ENCODE measurements at regions not wholly inside any gene's neighbourhood (a gene's known extent, or its start where the extent isn't known, plus 50 kb on each side); places are given as distances from the start of the nearest gene placed in this dataset.

DNA sequence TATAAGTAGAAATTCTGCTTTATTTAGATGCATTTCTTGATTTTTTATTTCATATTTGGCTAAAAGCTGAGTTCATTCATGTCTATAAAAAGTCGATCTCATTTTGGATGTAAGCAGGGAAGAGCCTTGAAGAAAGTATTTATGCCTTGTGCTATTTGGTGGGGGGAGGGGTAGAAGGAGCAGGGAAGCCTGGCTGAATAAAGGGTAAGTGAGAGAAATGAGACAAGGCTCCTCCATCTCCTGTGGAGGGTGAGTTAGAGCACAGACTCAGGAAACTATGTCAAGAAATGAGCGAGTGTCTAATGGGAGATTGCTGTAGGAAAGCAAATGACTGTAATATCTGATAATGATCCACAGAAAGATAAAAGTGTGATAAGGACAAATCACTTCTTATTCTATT lies 121.8 kb upstream of the ATP11B start:
- H3K79me2 ChIP-seq (ENCODE audit: control insufficient read depth, insufficient read depth, low read length, poor library complexity) = no peaks in the 10 kb centered on the region
- no peaks in the 10 kb centered on the region for H3K36me3 ChIP-seq (ENCODE audit: control insufficient read depth in 1 of 2, insufficient read depth in 2 of 2, low read length in 2 of 2)

DNA sequence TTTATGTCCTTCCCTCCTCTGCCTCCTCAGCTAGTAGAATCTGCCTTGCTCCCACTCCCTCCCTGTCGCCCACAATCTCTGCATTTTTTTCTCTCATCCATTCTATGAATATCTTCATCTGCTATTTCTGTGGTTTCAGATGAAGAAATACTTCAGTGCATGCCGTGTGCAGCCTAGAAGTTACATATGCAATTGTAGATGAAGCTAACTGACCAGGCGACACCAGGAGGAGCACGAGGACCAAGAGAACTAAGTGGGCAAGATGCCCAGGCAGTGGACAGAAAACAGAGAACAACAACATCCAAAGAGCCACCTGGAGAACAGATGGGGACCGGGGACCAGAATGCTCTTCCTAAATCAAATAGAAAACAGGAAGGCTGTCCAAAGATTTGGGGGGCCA lies 121.4 kb upstream of the ATP11B start:
- H4K8ac ChIP-seq (ENCODE audit: low read depth, low read length) = no peak overlapping the region
- H3K4me2 ChIP-seq (ENCODE audit: low read length) = no peak overlapping the region
- no peak overlapping the region for H2BK12ac ChIP-seq (ENCODE audit: low read length)
- no peak overlapping the region for H3K4me3 ChIP-seq (ENCODE audit: low read depth, low read length)
- H3K4me1 ChIP-seq (ENCODE audit: control insufficient read depth in 1 of 2, insufficient read depth in 2 of 2, low read length in 2 of 2) = no peaks in the 10 kb centered on the region
- no peak overlapping the region for H3K14ac ChIP-seq (ENCODE audit: low read length)
- H3K18ac ChIP-seq (ENCODE audit: low read length) = no peak overlapping the region
- H3K9ac ChIP-seq (ENCODE audit: low read length) = no peak overlapping the region
- H3K23ac ChIP-seq (ENCODE audit: low read length) = no peak overlapping the region
- H2BK120ac ChIP-seq (ENCODE audit: insufficient read depth, low read length, poor library complexity) = no peak overlapping the region
- no peaks in the 10 kb centered on the region for H3K79me1 ChIP-seq (ENCODE audit: low read length)
- H2AFZ ChIP-seq (ENCODE audit: insufficient read depth, low read length, poor library complexity) = no peak overlapping the region
- H3K4ac ChIP-seq (ENCODE audit: low read depth, low read length) = no peak overlapping the region
- DNase-seq = peak in 1 of 2 donors; percentile 22
- WGBS (ENCODE audit: extremely low coverage, insufficient coverage, insufficient read length) = no CpG with 5 or more reads among the region's 5 CpGs
- H2BK5ac ChIP-seq (ENCODE audit: low read depth, low read length, poor library complexity) = no peak overlapping the region
- no peaks in the 10 kb centered on the region for H3K36me3 ChIP-seq (ENCODE audit: control insufficient read depth in 1 of 2, insufficient read depth in 2 of 2, low read length in 2 of 2)
- H3K27ac ChIP-seq (ENCODE audit: low read depth, low read length) = no peak overlapping the region
- H2AK5ac ChIP-seq (ENCODE audit: low read length) = no peak overlapping the region
- H3K79me2 ChIP-seq (ENCODE audit: control insufficient read depth, insufficient read depth, low read length, poor library complexity) = no peaks in the 10 kb centered on the region
- H4K91ac ChIP-seq (ENCODE audit: low read depth, low read length) = no peak overlapping the region
- no peaks in the 10 kb centered on the region for H3K27me3 ChIP-seq (ENCODE audit: insufficient read depth, low read length)
- no peaks in the 10 kb centered on the region for H3K9me3 ChIP-seq (ENCODE audit: insufficient read depth, low read depth, low read length)
- H4K12ac ChIP-seq (ENCODE audit: low read depth, low read length) = no peak overlapping the region

More for the DNA sequence above, 121.8 kb upstream of the ATP11B start:
- no peak overlapping the region for H2BK120ac ChIP-seq (ENCODE audit: insufficient read depth, low read length, poor library complexity)
- no peak overlapping the region for H4K91ac ChIP-seq (ENCODE audit: low read depth, low read length)
- H3K79me1 ChIP-seq (ENCODE audit: low read length) = no peaks in the 10 kb centered on the region
- no peak overlapping the region for H2BK12ac ChIP-seq (ENCODE audit: low read length)
- no peak overlapping the region for H3K23ac ChIP-seq (ENCODE audit: low read length)
- no peak overlapping the region for H3K14ac ChIP-seq (ENCODE audit: low read length)
- no peak overlapping the region for H2AK5ac ChIP-seq (ENCODE audit: low read length)
- no peak overlapping the region for H4K8ac ChIP-seq (ENCODE audit: low read depth, low read length)
- H3K9ac ChIP-seq (ENCODE audit: low read length) = no peak overlapping the region
- H3K9me3 ChIP-seq (ENCODE audit: insufficient read depth, low read depth, low read length) = no peaks in the 10 kb centered on the region
- H3K4ac ChIP-seq (ENCODE audit: low read depth, low read length) = no peak overlapping the region
- no peaks in the 10 kb centered on the region for H3K27me3 ChIP-seq (ENCODE audit: insufficient read depth, low read length)
- no peak overlapping the region for H4K12ac ChIP-seq (ENCODE audit: low read depth, low read length)
- H2AFZ ChIP-seq (ENCODE audit: insufficient read depth, low read length, poor library complexity) = no peak overlapping the region
- H3K18ac ChIP-seq (ENCODE audit: low read length) = no peak overlapping the region
- WGBS (ENCODE audit: extremely low coverage, insufficient coverage, insufficient read length) = no CpG with 5 or more reads among the region's 2 CpGs
- H3K4me3 ChIP-seq (ENCODE audit: low read depth, low read length) = no peak overlapping the region
- H3K4me1 ChIP-seq (ENCODE audit: control insufficient read depth in 1 of 2, insufficient read depth in 2 of 2, low read length in 2 of 2) = no peaks in the 10 kb centered on the region
- H2BK5ac ChIP-seq (ENCODE audit: low read depth, low read length, poor library complexity) = no peak overlapping the region
- no peak overlapping the region for H3K4me2 ChIP-seq (ENCODE audit: low read length)
- DNase-seq = no peak
- H3K27ac ChIP-seq (ENCODE audit: low read depth, low read length) = no peak overlapping the region

DNA sequence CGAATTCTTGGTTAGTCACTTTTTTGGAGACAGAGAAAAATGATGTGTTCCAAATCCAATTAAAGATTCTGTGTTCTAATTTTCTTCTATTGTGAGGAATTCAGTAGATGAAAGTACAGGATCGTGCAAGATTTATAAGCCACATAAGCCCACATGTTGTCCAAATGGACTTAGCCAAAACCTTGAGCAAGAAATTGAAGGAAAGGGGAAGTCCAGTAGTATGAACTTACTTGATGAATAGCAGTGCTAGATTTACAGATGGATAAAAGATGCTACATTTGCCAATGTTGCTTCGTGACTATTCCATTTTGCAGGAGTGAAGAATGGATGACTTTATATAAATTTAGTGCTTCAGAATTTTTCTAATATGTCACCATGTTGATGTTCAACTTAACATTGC lies 120.0 kb upstream of the ATP11B start:
- no peak overlapping the region for H2BK120ac ChIP-seq (ENCODE audit: insufficient read depth, low read length, poor library complexity)
- no peaks in the 10 kb centered on the region for H3K9me3 ChIP-seq (ENCODE audit: insufficient read depth, low read depth, low read length)
- WGBS (ENCODE audit: extremely low coverage, insufficient coverage, insufficient read length) = no CpG with 5 or more reads among the region's 3 CpGs
- H3K4me3 ChIP-seq (ENCODE audit: low read depth, low read length) = no peak overlapping the region
- no peak for DNase-seq
- H2BK5ac ChIP-seq (ENCODE audit: low read depth, low read length, poor library complexity) = no peak overlapping the region
- no peak overlapping the region for H3K27ac ChIP-seq (ENCODE audit: low read depth, low read length)
- no peak overlapping the region for H3K9ac ChIP-seq (ENCODE audit: low read length)
- H3K4ac ChIP-seq (ENCODE audit: low read depth, low read length) = no peak overlapping the region
- H3K79me2 ChIP-seq (ENCODE audit: control insufficient read depth, insufficient read depth, low read length, poor library complexity) = no peaks in the 10 kb centered on the region
- no peak overlapping the region for H3K14ac ChIP-seq (ENCODE audit: low read length)
- no peaks in the 10 kb centered on the region for H3K36me3 ChIP-seq (ENCODE audit: control insufficient read depth in 1 of 2, insufficient read depth in 2 of 2, low read length in 2 of 2)
- no peak overlapping the region for H3K4me2 ChIP-seq (ENCODE audit: low read length)
- no peak overlapping the region for H2AFZ ChIP-seq (ENCODE audit: insufficient read depth, low read length, poor library complexity)
- no peak overlapping the region for H4K91ac ChIP-seq (ENCODE audit: low read depth, low read length)
- H3K27me3 ChIP-seq (ENCODE audit: insufficient read depth, low read length) = no peaks in the 10 kb centered on the region
- no peak overlapping the region for H3K23ac ChIP-seq (ENCODE audit: low read length)
- no peaks in the 10 kb centered on the region for H3K4me1 ChIP-seq (ENCODE audit: control insufficient read depth in 1 of 2, insufficient read depth in 2 of 2, low read length in 2 of 2)
- H4K8ac ChIP-seq (ENCODE audit: low read depth, low read length) = no peak overlapping the region
- H2AK5ac ChIP-seq (ENCODE audit: low read length) = no peak overlapping the region
- H3K18ac ChIP-seq (ENCODE audit: low read length) = no peak overlapping the region
- H3K79me1 ChIP-seq (ENCODE audit: low read length) = no peaks in the 10 kb centered on the region
- no peak overlapping the region for H2BK12ac ChIP-seq (ENCODE audit: low read length)
- H4K12ac ChIP-seq (ENCODE audit: low read depth, low read length) = no peak overlapping the region

DNA sequence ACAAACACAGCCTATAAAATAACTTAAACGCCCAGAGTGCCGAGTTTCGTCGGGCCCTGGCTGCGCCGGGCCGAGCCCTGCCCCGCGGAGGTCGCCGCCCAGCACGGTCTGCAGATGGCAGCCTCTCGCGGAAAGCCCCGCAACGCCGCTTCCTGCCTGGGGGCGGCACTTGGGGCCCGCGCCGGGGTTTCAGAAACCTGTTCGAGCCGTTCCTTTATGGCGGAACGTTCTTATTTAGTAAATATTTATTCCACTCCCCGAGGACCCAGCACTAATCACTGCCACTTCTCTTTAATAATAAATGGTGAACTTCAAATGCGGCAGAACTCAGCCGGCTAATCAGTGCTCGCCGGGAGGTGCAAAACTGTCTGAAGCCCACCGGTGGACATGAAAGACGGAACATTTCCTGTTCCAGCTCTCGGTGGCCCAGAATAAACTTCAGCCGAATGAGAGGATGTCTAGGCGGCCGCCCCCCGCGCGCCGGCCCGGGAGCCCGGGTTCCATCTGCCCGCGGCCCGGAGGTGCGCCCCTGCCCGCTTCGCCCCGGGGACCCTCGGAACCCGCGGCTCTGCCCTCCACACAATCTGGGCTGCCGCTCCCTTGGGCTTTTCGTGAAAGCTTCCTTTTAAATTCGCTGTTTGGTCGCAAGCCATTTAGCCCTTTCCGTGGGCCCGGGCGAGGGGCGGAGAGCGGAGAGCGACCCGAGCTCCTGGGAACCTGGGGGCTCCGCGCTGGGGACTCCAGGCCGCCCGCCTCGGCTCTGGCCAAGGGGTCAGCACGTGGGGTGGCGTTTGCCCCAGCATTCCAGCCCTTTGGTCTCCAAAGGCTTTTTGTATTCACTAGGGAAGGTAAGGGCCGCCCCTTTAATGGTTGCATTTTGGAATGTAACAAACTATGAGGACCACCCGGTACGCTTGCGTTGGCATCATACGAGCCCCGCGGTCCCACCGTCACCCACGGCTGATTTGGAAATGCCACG lies 110.8 kb upstream of the ATP11B start:
- Histone ChIP-seq H2BK120ac (ENCODE audit: insufficient read depth, low read length, poor library complexity) (peak overlapping the region; percentile 80), H2BK5ac (ENCODE audit: low read depth, low read length, poor library complexity) (no peak overlapping the region), H3K79me2 (ENCODE audit: control insufficient read depth, insufficient read depth, low read length, poor library complexity) (peaks cover 1% of the 10 kb centered on the region), H3K79me1 (ENCODE audit: low read length) (peaks cover 7% of the 10 kb centered on the region), H3K9ac (ENCODE audit: low read length) (peak overlapping the region; percentile 68), H3K4me1 (ENCODE audit: control insufficient read depth in 1 of 2, insufficient read depth in 2 of 2, low read length in 2 of 2) (peaks cover 0 to 3% of the 10 kb centered on the region in 2 experiments), H3K4me2 (ENCODE audit: low read length) (peak overlapping the region; percentile 77), H3K4me3 (ENCODE audit: low read depth, low read length) (peak overlapping the region; percentile 73), H3K27me3 (ENCODE audit: insufficient read depth, low read length) (no peaks in the 10 kb centered on the region), H3K18ac (ENCODE audit: low read length) (peak overlapping the region; percentile 72), H4K8ac (ENCODE audit: low read depth, low read length) (peak overlapping the region; percentile 48), H3K27ac (ENCODE audit: low read depth, low read length) (no peak overlapping the region), H3K36me3 (ENCODE audit: control insufficient read depth in 1 of 2, insufficient read depth in 2 of 2, low read length in 2 of 2) (no peaks in the 10 kb centered on the region), H3K23ac (ENCODE audit: low read length) (no peak overlapping the region), H3K9me3 (ENCODE audit: insufficient read depth, low read depth, low read length) (no peaks in the 10 kb centered on the region), H3K4ac (ENCODE audit: low read depth, low read length) (no peak overlapping the region), H2AFZ (ENCODE audit: insufficient read depth, low read length, poor library complexity) (peak overlapping the region; percentile 48), H4K12ac (ENCODE audit: low read depth, low read length) (peak overlapping the region; percentile 77), H3K14ac (ENCODE audit: low read length) (peak overlapping the region; percentile 50), H4K91ac (ENCODE audit: low read depth, low read length) (peak overlapping the region; percentile 55), H2AK5ac (ENCODE audit: low read length) (no peak overlapping the region), H2BK12ac (ENCODE audit: low read length) (peak overlapping the region; percentile 74)
- DNase-seq = peak; percentile 39 to 57
- WGBS (ENCODE audit: extremely low coverage, insufficient coverage, insufficient read length) = no CpG with 5 or more reads among the region's 80 CpGs
